Omental fat pad (tissue), 3 donors: ENCODE measurements at regions not wholly inside any gene's neighbourhood (a gene's known extent, or its start where the extent isn't known, plus 50 kb on each side); places are given as distances from the start of the nearest gene placed in this dataset.

ENCODE experiments used
- ATAC-seq: fragments of 150-250 bp; one replicate; pipeline ENCODE4 v1.9.1; 2016; ENCODE audit warnings: mild to moderate bottlenecking, moderate library complexity; ENCODE audit not compliant: low FRiP score
- DNase-seq: peaks from one replicate; pipeline ENCODE4 v3.0.0-alpha.2; 2019; ENCODE audit warnings: low spot score
- TF ChIP-seq, protein P1 (sequence below), 3 donors: fragments of 450-650 bp; IDR thresholded peaks; one replicate each; pipeline ENCODE4 v1.5.1; 2016 to 2017; ENCODE audit warnings: antibody characterized with exemption in 3 of 3, mild to moderate bottlenecking in 3 of 3, moderate library complexity in 2 of 3

DNA sequence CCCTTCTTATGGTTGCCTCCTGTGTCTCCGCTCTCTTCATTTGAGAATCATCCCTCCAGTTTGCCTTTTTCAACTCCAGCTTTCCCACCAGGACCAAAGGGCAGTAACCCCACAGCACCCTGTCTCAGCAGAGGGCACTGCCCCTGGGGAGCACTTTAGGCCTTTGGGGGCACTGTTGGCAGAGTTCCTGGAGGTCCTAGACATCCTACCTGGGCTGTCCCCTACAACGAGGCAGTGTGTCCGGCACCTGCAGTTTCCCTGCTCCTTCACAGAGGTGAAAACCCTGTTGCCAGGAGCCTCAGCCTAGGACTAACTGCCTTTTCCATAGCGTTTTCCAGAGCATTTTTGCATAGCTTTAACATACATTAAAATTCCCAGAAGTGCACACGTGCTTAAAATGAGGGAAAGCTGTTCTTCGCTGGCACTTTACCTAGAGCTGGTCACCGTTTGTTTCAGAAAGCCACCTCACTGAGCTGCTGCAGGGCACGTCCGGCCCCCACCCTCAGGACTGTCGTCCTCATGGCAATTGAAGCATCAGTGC, 234.9 kb downstream of the TEX29 start:
- TF ChIP-seq, protein P1, sequence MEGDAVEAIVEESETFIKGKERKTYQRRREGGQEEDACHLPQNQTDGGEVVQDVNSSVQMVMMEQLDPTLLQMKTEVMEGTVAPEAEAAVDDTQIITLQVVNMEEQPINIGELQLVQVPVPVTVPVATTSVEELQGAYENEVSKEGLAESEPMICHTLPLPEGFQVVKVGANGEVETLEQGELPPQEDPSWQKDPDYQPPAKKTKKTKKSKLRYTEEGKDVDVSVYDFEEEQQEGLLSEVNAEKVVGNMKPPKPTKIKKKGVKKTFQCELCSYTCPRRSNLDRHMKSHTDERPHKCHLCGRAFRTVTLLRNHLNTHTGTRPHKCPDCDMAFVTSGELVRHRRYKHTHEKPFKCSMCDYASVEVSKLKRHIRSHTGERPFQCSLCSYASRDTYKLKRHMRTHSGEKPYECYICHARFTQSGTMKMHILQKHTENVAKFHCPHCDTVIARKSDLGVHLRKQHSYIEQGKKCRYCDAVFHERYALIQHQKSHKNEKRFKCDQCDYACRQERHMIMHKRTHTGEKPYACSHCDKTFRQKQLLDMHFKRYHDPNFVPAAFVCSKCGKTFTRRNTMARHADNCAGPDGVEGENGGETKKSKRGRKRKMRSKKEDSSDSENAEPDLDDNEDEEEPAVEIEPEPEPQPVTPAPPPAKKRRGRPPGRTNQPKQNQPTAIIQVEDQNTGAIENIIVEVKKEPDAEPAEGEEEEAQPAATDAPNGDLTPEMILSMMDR (IDR thresholded peaks at IDR 0.05) = no peak
- no peak for ATAC-seq
- DNase-seq = no peak

- DNase-seq = no peak
- no peak for ATAC-seq
- TF ChIP-seq, protein P1 (IDR thresholded peaks at IDR 0.05) = no peak
Measured at GRCh38 chr13:111555903-111556302, 235.5 kb downstream of the TEX29 start.

DNA sequence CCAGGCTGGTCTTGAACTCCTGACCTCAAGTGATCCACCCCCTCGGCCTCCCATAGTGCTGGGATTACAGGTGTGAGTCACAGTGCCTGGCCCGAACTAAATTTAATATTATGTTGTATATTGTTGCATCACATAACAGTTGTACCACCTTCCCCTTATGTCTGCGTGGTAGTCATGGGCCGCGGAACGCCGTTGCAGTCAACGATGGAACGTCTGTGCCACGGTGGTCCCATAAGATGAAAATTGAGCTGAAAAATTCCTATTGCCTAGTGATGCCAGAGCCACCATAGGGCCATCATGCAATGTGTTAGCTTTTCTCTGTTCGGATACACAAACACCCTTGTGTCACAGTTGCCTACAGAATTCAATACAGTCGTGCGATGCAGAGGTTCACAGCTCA, 236.1 kb downstream of the TEX29 start:
- DNase-seq (no peak), ATAC-seq (no peak)
- TF ChIP-seq, protein P1 (IDR thresholded peaks at IDR 0.05) = no peak

DNA sequence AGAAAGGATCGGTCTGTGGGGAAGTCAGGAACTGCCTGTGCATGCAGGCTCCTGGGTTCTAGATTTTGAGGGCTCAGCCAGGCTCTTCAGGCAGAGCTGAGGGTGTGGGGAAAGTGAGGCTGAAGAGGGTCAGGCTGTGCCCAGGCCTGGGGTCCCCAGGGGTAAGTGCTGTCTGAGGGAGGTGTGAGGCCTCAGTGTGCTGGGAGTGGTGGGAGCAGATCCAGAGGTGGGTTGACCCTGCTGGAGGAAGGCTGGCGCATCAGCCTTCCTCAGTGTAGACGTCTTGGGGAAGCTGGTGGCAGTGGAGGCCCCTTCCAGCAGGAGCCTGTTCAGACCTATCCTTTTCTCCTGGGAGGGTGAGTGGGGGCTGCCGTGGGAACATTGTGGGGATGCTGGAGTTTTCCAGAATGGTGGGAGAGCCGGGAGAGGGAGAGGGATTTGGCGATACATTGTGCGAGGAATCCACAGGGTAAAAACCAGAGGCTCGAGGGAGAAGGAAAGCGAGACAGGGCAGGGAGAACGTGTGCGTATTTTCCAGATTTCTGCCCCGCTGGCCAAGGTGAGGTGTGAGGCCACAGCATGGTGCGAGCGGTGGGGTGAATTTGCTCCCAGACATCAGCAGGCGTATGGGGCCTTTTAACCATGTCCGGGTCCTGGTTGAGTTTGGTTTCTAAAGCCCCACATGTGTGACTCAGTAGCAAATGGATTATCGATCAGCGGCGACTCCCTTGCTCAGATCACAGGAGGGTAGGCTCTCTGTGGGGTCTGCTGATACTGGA, 237.7 kb downstream of the TEX29 start:
- ATAC-seq = no peak
- no peak for DNase-seq

GRCh38 chr13:111558700-111559088, 238.3 kb downstream of the TEX29 start:
- no peak for ATAC-seq
- DNase-seq = no peak
- TF ChIP-seq, protein P1 (IDR thresholded peaks at IDR 0.05) = no peak

More for the DNA sequence above, 237.7 kb downstream of the TEX29 start:
- TF ChIP-seq, protein P1 (IDR thresholded peaks at IDR 0.05) = no peak

DNA sequence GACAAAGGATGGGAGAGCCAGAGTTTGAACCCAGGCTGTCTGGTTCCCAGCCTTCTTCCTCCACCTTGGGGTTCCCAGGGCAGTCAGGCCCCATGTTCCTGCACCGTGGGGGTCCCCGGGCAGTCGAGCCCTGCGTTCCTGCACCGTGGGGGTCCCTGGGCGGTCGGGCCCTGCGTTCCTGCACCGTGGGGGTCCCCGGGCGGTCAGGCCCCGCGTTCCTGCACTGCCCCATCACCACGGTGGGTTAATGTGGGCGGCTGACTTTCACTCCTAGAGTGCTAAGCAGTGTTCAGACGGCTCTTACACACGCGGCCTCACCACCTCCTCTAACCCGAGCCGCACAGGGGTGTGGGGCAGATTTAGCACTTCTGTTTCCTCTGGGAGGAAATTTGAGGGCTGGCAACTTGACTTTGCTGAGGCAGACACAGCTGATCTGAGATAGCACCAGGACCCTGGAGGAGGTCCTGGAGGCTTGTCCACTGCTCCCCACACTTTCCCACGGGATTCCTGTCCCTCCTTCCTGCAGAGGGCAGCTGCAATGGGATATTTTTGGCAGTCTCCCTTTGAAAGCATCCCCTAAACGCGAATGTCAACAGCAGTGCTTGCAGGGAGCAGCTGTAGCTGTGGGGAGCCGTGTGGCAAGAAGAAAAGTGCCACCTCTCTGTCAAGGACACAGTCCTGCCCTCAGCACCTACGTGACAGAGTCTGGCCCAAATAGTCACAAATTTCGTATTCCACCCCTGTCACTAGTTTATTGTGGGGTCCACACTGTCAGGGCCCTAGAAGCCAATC, 239.4 kb downstream of the TEX29 start:
- TF ChIP-seq, protein P1 (IDR thresholded peaks at IDR 0.05) = no peak
- no peak for ATAC-seq
- no peak for DNase-seq
